ENCODE measurements at regions not wholly inside any gene's neighbourhood (a gene's known extent, or its start where the extent isn't known, plus 50 kb on each side); places are given as distances from the start of the nearest gene placed in this dataset.
"Not testable (repeated sequence)": the region's sequence is repeated elsewhere in the genome, so short reads cannot be mapped to it uniquely, and the experiment has no call there.

DNA sequence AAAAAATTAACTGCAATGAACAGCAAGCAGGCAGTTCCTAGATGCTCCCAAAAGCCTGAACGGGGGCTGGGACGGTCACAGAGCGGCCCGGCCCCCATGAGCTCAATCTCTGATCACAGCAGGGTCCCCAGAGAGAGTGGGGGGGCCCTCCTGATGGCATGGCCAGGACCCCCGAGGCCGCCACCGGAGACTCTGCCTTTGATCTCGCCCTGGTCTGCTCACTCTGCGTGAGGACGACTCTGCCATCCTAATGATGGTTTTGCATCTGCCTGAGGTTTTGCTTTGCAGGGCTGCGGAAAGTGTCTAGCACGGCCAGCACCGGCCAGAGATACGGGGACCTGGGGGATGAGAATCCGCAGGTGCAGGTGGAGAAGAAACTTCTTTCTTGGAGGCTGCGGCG, 103.8 kb downstream of the SHOX start:
- DNase-seq (ENCODE audit: low spot score): no peak

DNA sequence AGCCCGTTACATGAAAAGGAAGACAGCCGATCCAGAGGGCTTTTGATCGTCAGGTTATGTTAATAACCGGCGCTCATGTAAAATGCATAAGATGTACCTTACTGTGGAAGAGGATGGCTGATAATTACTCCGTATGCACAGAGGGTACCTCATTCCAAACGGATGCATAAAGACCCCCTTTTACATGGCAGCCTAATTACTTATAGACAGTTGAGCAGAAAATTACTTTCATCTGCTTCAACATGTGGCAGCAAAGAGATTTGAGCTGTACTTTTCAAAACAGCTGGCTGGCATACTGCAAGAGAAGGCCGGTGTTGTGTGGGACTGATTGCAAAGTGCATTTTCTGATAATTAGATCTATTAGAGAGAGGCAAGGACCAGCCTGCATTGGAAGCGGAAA, 103.4 kb downstream of the SHOX start:
- DNase-seq (ENCODE audit: low spot score): no peak

DNA sequence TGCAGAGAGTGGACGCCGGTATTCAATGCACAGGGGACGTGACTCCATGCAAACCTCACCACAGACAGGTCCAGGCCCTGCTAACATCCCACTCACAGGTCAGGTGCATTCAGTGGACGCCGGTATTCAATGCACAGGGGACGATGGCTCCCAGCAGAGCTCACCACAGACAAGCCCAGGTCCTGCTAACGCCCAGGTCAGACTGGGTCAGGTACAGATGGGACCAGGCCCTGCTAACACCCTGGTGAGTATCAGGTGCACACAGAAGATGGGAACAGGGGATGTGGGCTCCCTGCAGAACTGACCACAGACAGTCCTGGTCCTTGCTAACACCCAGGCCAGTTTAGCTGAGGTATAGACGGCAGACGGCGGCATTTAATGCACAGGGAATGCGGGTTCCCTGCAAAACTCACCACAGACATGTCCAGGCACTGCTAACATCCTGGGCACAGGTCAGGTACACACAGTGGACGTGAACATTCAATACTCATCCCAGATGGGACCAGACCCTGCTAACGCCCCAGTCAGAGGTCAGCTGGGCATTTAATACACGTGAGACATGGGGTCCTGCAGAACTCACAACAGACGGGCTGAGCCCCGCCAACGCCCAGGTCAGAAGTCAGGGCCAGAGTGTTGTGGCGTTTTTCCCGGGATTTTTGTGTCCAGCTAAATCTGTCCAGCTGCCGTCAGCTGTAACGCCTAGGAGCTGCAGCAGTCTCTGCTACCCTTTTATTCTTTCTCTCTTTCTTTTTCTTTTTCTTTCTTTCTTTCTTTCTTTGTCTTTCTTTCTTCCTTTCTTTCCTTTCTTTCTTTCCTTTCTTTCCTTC, 99.2 kb downstream of the SHOX start:
- DNase-seq (ENCODE audit: low spot score): no peak

DNA sequence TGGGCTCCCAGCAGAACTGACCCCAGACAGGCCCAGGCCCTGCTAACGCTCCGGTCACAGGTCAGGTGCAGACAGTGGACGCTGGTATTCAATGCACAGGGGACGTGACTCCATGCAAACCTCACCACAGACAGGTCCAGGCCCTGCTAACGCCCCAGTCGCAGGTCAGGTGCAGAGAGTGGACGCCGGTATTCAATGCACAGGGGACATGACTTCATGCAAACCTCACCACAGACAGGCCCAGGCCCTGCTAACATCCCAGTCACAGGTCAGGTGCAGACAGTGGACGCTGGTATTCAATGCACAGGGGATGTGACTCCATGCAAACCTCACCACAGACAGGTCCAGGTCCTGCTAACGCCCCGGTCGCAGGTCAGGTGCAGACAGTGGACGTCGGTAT, 98.5 kb downstream of the SHOX start:
- not testable (repeated sequence) for DNase-seq (ENCODE audit: low spot score)

DNA sequence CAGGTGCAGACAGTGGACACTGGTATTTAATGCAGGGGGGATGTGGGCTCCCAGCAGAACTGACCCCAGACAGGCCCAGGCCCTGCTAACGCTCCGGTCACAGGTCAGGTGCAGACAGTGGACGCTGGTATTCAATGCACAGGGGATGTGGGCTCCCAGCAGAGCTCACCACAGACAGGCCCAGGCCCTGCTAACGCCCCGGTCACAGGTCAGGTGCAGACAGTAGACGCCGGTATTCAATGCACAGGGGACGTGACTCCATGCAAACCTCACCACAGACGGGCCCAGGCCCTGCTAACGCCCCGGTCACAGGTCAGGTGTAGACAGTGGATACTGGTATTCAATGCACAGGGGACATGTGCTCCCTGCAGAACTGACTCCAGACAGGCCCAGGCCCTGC, 98.0 kb downstream of the SHOX start:
- DNase-seq (ENCODE audit: low spot score): not testable (repeated sequence)

DNA sequence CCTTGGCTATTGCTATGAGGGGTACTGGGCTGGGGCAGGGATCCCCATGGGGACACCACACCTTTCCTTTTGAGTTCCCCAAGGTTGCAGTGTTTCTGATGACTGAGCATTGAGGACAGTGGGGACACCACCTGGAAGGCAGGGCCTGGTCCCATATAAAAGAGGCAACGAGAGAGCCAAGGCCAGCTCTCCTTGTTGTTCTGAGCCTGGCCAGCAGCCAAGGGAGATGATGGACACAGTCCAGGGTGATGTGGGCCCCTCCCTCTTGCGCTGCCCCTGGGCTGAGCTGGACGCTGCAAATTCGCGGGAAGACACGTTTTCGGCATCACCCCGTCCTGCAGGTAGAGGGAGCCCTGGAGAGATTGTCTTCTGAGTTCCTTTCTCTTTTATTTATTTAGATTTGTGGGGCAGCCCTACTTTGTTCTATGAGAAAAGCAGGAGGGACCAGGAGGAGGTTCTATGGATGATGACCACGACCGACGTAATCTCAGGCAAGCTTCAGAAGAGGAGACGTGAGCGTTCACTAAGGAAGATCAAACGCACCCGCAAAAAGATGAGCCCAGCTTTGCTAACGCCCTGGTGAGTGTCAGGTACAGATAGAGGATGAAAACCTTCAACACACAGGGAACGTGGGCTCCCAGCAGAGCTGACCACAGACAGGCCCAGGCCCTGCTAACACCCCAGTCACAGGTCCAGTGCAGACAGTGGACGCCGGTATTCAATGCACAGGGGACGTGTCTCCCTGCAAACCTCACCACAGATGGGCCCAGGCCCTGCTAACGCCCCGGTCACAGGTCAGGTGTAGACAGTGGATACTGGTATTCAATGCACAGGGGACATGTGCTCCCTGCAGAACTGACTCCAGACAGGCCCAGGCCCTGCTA, 97.4 kb downstream of the SHOX start:
- DNase-seq (ENCODE audit: low spot score): no peak

DNA sequence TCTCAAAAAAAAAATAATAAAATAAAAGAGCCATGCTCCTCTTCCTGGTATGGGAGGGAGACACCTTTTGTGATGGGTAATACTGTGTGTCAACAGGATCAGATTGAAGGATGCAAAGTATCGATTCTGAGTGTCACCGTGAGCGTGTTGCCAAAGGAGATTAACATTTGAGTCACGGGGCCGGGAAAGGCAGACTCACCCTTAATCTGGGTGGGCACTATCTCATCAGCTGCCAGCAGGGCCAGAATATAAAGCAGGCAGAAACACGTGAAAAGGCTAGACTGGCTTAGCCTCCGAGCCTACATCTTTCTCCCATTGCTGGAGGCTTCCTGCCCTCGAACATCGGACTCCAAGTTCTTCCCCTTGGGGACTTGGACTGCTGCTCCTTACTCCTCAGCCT, 95.4 kb downstream of the SHOX start:
- no peak for DNase-seq (ENCODE audit: low spot score)

DNA sequence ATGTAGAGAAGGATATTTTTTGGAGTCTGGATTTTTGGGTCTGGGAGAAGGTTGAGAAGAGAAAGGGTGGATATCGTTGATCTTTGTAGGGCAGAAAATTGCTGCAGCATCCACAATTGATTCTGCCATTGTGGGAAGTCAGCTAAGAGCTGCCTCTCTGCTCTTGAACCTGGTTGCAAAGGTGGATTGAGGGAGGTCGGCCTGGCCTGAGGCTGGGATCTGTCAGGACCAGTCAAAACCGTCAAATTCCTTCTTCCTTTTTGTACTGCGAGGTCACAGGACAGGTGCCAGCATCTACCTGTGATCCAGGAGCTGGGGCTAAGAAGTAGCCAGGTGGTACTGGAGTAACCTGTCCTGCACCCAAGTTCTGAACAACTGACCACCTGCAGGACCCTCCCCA, 93.7 kb downstream of the SHOX start:
- no peak for DNase-seq (ENCODE audit: low spot score)

DNA sequence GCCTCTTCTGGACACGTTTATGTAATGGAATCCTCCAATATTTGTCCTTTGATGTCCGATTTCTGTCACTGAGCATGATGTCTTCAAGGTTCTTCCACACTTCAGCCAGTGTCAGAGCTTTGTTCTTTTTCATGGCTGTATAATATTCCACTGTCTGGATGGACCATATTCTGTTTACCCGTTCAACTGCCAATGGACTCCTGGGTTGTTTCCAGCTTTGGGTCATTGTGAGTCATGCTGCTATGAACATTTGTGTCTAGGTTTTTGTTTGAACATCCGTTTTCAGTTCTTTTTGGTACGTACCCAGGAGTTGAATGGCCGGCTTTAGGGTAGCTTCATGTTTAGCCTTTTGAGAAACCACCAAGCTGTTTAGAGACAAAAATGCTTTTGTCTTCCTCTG, 93.2 kb downstream of the SHOX start:
- DNase-seq (ENCODE audit: low spot score): no peak

DNA sequence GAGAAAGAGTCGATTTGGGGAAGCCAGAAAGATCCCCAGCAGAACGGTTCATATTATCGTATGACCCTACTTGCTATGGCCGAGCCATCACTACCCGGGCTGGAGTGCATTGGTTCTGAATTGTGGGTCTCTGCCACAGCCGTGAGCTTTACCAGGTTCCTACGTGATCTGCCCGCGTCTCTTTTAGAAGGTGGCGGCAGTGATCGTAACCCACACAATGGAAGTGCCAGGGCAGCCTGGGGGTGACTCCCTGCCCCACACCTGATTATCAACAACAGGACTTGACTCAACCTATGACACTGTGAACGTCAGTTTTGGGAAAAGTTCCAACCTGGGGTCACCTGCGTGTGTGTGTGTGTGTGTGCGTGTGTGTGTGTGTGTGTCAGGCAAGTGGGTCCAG, 90.8 kb downstream of the SHOX start:
- no peak for DNase-seq (ENCODE audit: low spot score)

DNA sequence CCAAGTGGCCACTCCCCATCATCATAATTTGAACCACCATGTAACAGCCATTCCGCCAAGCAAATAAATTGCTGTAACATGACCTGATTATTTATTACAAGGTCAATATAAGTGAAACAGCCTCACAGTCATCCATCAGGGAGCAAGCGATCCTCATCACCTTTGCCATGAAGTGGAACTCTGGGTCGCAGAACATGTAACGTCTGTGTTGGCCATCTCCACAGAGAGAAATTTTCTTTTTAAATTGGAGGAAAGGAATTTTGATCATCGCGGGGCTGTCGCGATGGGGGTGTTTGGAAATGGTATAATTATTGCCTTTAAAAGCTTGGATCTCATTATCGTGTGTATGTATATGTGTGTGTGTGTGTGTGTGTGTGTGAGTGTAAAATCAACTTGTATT, 90.2 kb downstream of the SHOX start:
- no peak for DNase-seq (ENCODE audit: low spot score)

DNA sequence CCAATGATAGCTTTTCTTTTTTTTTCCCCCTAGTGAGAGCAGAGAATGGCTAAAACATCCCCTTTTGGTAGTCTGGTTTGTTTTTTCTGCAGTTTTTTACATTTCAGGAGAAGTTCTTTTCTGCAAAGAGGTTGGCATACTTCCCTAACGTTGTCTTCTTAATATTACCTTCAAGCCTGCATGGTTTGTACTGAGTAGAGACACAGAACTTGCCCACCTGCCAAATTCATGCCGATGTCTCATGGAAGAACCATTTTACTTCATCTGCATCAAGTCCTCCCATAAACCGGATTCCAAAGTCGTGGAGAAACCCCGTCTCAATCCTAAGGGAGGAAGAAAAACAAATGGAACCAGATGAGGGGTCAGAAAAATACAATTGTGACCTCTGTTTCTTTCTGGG, 89.7 kb downstream of the SHOX start:
- DNase-seq (ENCODE audit: low spot score): no peak

DNA sequence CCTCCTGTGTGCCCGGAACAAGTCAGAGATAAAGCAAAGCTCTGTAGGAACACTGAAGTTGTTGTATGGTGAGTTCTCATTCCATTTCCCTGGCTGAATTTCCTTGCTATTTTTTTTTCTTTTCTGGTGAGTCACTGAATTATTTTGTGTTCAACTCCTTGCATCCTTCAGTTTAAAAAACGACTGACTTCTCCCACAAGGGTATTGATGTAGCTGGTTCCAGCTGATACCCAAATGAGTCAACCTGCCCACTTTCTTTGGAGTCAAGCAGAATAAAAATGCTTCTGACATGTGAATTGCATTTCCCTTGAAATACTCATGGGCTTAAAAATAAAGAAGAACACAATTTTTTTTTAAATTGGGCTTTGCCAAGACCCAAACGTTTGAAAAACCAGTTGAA, 85.5 kb downstream of the SHOX start:
- no peak for DNase-seq (ENCODE audit: low spot score)

DNA sequence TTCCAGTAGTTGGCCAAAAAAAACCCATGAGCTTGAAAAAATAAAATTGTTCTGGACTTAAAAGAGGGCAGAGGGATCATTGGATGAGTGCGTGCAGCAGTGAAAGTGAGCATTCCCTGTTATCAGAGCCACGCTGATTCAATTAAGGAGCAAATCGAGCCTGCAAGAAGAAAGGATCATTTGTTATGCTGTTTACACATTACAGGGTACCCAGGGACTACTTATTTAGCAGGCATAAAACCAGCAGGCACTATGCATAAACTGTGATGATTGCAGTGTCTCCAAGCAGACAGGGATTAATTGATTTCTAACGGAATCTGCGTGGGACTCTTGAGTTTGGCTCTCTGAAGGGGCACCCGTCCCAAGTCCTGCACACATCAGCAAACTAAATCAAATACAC, 83.5 kb downstream of the SHOX start:
- no peak for DNase-seq (ENCODE audit: low spot score)

Data from AG20443 (cell line).